HG03460 (cell line): ENCODE measurements at regions not wholly inside any gene's neighbourhood (a gene's known extent, or its start where the extent isn't known, plus 50 kb on each side); places are given as distances from the start of the nearest gene placed in this dataset.
"Not testable (repeated sequence)": the region's sequence is repeated elsewhere in the genome, so short reads cannot be mapped to it uniquely, and the experiment has no call there.

Source experiments
- ATAC-seq: cut with Tn5 transposase; IDR thresholded peaks from one replicate; pipeline ENCODE4 v1.9.1; 2021; ENCODE audit not compliant: unreplicated experiment

DNA sequence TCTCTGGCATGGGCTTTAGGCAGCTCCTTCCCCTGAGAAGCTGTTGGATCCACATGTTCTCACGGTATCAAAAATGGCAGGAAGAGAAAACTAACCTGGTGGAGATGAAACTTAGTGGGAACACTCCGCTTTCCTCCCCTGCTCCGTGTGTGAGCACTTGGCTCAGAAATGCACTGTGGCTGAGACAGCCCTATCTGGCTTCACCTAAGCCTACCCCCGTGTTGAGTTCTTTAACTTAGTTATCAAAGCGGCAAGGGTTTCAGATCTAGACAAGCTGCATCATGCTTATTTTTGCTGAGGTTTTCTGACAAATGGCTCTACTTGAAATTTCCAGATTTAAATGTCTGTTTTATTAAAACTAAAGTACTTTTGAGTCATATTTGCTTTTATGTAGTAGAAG lies 221.6 kb upstream of the PLGLB2 start:
- ATAC-seq = not testable (repeated sequence)

DNA sequence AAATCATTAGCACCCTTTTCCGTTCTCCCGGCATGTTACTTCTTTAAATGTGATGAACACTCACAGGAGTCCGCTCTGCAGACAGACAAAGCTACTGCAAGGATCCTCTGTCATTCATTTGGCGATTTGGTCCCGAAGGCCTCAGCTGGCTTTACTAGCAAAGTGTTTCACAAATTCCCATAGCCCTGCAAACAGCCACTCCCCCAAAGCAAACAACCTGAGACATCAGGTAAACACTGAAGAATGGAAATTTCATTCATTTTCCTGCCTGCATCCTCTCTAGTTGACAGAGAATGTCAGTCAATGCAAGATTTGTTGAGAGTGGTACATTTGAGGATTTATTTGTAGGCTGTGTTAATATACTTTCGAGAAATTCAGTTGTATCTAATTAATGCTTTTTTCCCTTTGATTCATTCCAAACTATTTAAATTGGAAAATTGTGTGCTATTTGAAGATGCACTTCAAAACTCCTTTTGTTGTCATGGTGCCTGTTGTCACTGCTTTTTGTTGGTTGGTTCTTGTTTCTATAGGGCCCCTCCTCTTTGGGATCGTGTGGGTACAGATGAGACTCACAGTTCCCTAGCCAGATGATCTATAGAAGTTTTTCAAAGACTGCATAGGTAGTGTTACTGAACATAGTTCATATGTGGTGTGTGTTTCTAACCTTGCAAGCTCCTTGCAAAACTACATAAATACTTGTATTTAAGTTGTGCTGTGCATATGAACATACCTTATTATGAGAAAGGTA lies 215.7 kb upstream of the PLGLB2 start:
- ATAC-seq = not testable (repeated sequence)

DNA sequence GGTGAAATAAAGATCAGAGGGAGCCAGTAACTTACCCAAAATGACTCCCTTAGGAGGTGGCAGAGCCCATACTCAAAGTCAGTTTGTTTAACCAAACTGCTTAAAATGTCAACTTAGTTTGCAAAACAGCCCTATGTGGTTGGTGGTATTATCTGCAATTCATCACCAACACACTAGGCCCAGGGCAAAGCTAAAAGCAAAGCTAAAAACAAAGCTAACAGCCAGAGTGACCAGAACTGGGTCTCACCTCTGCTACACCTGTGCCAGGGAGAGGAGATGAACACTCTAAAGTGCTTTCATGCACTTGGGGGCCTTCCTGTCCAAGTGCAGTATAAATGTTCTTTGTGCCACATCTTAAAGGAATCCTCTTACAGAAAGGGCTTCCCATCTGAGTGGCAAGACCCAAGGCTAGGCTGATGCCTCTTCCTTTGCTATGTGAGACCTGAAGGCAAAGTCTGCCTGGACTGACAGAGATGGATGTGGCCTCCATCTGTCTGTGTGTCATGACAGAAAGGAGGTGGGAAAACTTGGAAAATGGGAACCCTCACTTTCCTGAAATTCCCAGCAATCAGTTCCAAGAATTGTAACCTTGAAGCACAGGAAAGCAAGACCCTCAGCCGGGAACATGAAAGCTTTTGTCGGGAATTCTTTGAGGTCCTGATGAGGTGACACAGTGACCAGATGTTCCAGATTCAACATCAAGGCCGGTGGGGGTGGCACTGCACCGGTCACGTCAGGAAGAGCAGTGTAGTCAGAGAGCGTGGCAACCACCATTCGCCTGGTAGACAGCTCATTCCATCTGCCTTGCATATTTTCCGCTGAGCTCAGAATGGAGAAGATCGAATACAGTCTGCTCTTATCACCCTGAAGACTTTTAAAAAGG lies 214.3 kb upstream of the PLGLB2 start:
- ATAC-seq = not testable (repeated sequence)

DNA sequence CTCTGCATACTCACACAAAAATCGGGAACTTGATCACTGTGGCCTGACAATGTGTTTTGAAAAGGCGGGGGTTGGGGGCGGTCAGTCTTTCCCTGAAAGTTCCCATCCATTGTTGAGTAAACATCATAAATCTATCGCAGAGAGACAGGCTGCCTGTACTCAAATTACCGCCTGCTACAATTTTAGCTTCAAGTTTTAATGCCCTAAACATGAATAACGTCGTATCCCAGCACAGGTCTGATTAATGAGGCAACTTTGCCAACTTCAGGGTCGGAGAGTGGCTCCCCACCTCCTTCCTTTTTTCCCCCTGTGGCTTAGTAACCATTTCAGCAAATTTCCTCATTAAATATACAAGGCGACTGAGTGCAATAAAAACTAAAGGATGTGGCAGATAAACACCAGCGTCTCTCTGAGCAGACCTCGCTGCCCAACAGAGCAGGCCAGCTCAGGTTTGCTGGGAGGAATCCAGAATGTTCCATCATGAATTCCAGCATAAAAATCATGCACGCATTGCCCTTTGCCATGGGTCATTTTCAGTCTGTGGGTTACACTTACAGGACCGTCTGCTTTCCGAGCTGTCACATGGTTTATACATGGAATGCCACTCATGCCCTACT lies 213.5 kb upstream of the PLGLB2 start:
- not testable (repeated sequence) for ATAC-seq

DNA sequence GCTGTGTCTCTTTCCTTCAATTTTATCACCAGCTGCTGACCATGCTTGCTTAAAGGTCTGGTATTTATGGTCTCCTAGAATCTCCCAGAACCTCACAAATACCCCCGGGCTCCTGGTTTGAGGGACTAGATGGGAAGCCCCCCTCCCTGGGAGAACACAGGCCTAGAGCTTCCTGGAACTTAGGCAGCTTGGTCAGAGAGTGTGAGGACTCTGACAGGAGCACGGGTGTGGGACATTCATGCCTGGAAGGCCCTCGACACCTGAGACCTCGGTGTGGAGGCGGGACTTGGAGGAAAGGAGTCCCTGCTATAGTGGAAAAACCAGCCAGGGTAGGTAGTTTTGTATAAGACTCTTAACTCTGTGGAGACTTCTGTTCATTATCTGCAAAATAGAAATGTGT lies 211.5 kb upstream of the PLGLB2 start:
- not testable (repeated sequence) for ATAC-seq

DNA sequence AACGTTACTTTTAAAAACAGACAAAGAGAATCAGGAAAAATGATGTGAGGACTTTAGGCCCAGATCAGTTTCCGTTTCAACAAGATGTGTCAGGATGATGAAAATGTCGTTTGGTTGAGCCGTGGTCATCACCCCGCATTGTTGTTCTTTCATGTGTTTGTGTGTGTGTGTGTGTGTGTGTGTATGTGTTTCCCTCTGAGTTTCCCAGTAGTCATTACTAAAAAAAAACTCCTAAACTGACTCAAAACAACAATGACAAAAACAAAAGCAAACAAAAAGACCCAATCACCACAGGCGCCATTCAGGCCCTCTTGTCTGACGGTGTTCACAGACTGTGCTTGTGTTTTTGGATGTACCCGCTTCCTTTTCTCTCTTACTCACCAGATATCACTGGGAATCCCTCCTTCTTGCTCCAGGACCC lies 210.6 kb upstream of the PLGLB2 start:
- ATAC-seq = not testable (repeated sequence)

DNA sequence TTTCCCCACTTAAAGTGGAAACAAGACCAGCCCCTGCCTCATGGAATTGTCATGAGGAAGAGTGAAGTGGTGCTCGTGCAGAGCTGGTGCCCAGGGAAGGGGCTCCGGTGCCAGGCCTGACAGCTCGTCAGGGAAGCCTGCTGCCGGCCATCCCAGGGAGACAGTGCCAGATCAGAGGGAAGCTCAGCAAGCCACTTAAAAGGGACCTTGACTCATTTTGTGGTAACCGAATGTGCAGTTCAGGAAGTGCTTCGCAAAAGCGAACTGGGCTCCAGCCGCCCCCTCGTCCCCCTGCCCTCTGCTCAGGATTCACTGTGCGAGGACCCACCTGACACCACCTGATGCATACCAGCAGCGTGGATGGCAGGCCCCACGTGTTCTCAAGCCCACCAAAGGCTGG lies 209.6 kb upstream of the PLGLB2 start:
- not testable (repeated sequence) for ATAC-seq

DNA sequence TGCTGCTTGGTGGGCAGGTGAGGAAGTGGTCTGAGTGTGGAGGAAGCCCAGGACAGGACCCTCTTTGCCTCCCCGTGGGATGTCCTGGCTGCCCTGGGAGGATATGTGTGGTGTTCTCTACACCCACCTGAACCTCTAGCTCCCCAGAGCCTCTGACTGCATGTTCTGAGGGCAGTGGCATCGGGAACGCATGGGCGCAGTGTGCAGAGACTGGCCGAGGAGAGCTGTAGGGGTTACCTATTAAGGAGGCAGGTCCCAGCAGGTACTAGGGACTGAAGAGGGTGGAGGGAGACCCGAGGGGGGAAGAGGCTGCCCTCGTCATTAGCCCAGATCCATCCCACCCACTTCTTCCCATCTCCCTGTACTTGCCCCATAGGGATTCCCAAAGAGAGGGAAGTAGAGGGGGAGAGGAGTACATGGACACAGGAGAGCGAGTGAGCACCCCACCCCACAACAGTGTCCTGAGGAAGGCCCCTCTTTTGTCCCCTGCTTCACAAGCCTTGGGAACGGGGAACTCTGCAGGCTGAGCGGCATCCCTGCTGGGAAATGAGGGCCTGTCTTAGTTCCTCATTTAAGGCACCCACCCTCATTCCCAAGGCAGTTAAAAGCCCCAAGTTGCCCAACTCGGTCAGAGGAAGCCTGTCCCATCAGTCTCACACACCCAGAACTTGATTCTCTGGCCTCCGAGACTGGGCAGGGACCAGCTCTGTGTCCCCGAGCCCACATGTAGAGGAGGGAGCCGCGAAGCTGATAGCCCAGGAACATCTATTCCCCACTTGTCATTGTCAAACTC lies 208.5 kb upstream of the PLGLB2 start:
- ATAC-seq = not testable (repeated sequence)

DNA sequence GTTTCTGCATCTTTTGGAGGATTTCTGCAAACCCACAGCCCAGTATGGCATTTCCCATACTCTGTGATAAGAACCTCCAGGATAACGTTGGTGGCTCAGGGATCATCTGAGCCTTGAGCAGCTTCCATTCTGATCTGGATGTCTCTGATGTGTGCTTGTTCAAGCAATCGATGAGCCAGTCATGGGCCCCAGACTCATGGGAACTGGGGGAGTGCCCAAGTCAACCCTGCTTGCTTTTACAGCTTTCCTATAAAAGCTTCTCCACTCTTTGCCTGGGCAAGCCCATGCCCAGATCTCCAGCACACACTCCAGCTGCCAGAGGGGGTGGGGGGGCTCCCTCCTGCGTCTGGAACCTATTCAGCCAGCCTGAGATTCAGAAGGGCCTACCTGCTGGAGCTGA lies 207.6 kb upstream of the PLGLB2 start:
- not testable (repeated sequence) for ATAC-seq

DNA sequence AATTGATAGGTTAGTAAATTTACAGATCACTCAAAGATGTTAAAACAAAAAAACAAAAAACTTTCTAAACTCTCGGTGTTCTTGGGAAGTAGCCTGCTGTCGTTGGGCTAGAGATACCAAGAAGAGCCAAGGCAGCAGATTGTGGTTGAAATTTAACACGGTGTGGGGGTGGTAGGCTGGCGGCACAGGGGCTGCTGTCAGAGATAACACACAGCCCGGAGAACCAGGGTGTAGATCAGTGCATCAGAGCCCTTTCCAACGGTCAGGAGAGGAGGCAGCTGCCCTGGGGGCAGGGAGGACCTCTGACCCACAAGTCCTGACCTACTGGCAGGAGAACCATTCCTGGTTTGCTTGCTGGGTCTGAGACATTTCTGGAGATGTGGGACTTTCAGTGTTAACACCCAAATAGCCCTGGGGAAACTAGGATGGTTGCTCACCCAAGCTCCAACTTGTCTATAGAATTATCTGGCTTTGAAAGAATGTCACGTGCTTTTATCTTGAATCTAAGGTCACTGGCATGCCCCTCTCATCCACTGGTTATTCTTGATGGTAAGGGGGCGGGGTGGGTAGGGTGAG lies 205.2 kb upstream of the PLGLB2 start:
- not testable (repeated sequence) for ATAC-seq

DNA sequence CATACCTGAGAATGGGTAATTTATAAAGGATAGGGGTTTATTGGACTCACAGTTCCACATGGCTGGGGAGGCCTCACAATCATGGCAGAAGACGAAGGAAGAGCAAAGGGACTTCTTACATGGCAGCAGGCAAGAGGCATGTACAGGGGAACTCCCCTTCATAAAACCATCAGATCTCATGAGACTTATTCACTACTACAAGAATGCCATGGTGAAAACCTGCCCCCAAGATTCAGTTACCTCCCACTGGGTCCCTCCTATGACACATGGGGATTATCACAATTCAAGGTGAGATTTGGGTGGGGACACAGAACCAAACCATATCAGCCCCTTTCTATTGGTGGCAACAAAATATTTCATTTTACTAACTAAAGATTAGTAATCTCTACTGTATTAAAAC lies 204.1 kb upstream of the PLGLB2 start:
- not testable (repeated sequence) for ATAC-seq

DNA sequence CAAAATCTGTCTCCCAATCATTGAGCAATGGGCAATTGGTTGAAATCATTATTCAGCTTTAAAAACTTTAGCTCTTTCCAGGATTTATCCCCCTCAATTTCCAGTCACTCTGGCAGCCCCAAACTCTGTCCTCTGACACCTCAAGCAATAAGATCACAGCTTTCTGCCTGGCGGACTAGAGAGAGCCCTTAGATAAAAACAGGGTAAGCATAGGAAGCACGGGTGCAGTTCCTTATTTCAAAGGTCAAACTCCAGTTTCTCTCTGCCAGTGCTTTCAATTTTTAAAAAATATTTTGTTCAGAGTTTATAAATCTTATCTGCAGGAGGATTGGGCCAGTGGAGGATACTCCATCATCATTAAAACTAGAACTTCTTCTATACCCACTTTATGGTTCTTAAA lies 200.8 kb upstream of the PLGLB2 start:
- ATAC-seq = not testable (repeated sequence)

DNA sequence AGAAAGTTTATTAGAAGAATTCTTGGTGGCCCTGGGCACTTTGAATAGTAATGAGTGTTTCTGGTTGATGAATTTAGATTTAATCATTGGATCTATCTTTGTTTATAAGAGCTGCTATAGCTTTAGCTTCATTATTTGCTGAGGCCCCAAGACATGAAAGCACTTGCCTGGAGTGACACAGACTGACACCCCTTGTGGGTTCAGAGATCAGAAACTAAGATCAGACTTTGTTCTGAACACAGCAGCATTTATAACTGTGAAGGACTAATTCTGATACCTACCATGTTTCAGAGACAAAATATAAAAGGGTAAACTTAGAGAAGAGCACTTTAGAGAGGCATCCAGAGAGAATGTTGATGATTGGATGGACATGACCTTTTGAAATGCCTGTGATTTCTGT lies 199.9 kb upstream of the PLGLB2 start:
- not testable (repeated sequence) for ATAC-seq

DNA sequence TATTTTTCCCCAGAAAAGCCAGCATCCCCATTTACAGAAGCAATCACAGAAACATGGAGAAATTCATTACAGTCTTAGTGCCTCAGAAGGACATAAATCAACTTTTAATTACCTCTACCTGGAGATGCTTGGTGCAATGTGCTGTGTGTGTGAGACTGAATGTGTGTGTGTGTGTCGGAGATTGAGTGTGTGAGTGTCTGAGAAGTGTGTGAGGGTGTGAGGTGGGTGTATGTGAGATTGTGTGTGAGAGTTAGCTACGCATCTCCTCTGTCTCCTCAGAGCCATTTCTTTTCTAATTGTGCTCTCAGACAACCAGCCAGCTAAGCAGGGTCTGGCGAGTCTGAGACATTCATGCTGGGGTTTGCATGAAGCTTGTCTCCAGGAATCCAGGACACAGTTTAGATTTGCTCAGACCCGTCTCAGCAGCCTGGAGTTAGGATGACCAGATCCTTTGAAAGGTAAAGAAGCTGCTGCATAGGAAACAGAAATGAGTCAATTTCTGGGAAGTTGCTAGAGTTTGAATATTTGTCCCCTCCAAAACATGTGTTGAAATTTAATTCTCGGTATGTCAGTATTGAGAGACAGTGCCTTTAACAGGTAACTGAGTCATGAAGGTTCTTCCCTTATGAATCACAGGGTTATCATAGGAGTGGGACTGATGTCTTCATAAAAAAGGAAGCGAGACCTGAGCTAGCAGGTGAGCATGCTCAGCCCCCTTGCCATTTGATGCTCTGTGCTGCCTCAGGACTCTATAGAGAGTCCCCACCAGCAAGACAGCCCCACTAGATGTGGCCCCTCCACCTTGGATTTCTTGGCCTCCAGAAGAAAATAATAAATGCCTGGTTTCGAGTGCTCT lies 199.0 kb upstream of the PLGLB2 start:
- ATAC-seq = not testable (repeated sequence)

DNA sequence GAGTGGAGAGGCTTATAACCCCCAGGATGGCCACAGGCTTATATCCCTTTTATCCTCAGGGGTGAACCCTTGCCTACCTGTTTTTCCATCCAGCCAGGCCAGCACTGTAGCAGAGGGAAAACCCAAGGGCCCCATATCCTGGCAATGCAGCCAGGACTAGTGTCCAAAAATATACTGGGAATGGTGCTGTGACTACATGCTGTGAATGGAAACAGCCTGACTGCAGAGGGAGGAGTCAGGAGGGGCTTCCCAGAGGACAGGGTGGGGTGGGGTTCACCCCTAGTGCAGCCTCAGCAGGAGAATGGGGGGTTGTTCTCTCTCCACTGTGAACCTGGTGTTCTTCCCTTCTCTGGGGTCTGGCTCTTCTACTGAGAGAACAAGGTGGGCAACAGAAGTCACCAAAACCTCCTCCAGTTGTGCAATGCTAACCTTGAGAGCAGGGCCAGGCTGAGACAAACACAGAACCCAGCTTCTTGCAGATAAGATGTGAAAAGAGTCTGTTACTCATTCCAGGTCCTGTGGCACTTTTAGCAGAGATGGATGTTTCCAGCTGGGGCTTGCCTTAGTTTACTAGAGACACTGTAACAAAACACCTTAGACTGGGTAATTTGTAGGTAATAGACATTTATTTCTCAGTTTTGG lies 198.2 kb upstream of the PLGLB2 start:
- ATAC-seq = not testable (repeated sequence)

DNA sequence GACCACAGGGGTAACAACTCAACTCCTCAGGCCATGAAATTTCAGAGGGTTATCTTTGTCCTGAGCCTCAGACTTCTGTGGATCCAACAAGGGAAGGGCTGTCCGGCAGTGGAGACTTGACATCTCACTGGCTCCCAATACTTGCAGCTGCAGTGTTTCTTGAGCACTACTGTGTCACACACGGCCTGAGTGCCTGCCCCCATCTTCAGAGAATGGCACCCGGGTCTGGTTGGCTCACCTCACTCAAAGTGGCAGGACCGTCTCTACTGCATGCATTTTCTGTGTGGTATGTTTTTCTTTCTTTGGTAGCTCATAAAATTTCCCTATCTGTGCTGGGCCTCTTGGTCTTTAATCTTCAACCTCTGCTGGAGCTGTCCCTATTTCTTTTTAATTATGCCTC lies 193.2 kb upstream of the PLGLB2 start:
- ATAC-seq = not testable (repeated sequence)

DNA sequence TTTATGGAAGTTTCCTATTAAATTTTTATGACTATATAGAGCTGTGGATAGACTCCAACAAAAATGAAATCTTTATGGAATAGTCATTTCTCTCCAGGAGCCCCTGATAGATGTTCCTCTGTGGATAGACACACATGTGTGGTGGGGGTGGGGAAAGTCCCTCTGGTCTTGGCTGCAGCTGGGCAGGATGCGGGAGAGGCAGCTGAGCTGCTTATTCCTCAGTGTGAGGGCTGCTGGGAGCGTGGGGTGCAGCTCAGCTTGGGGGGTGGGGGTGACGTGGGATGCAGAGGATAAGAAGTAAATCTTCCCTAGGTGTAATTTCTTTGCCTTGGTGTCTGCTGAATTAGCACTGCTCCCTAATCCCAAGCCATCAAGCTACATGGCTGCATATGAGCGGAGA lies 192.8 kb upstream of the PLGLB2 start:
- not testable (repeated sequence) for ATAC-seq

DNA sequence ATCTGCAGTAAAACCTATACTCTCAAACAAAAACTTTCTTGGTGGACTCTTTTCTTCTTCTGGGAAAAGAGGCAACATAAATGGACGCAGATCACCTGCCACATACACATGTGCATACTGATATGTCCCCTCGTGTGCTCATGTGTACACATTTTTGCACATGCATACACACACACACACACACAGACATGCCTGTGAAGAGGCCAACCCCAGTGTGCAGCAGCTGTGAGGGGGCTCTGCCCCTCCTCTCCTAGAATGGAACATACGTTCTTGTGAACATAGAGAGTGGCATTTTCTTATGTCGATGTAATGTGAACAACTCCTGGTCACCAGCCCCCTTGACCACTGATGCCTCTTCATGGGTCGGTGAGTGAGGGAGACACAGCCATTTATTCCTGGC lies 188.9 kb upstream of the PLGLB2 start:
- ATAC-seq = not testable (repeated sequence)

DNA sequence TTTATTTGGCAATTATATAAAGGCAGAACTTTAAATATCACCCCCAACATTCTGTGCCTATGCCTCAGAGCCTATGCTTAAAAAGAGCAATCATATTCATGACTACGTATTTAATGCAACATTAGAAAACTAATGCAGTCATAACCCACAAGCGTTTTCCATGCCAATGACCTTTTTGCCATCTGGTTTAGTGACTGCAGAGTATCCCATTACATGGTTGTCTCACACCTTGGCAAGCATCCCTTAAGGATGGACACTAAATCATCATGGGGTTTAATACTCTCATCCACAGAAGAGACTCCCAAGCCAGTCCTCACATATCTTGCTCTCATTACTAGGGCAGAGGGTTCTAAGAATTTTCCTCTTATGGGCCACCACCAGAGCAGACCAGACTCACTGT lies 188.2 kb upstream of the PLGLB2 start:
- ATAC-seq = not testable (repeated sequence)
